ENCODE measurements at regions not wholly inside any gene's neighbourhood (a gene's known extent, or its start where the extent isn't known, plus 50 kb on each side); places are given as distances from the start of the nearest gene placed in this dataset.

DNA sequence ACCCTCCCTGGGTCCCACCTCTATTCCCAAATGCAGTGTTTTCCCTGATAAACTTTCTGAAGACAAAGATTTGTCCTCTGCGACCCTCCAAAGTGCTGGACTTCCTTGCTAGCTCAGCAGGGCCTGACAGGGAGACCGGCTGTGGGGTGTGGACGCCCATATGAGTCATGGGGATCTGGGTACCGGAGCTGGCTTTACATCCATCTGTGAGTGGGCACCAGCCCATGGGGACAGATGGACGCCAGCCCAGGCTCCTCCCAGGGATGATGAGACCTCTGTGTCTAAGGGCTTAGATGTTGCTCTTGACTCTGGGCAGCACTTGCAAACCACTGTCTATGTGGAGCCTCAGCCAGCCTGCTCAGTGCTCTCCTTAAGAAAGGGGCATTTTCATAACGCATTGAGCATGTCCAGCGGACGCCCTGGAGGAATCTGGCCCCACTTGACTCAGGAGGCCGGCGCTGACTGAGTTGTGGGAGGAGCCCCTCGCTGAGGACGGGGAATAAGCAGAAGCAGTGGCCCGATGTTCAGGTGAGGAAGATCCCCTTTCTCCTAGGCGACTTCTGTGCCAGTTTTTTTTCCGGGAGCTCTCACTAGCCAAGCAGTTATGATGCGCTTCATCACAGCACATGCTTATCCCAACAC, 229.4 kb upstream of the MYT1L start:
- TF ChIP-seq, protein P1, sequence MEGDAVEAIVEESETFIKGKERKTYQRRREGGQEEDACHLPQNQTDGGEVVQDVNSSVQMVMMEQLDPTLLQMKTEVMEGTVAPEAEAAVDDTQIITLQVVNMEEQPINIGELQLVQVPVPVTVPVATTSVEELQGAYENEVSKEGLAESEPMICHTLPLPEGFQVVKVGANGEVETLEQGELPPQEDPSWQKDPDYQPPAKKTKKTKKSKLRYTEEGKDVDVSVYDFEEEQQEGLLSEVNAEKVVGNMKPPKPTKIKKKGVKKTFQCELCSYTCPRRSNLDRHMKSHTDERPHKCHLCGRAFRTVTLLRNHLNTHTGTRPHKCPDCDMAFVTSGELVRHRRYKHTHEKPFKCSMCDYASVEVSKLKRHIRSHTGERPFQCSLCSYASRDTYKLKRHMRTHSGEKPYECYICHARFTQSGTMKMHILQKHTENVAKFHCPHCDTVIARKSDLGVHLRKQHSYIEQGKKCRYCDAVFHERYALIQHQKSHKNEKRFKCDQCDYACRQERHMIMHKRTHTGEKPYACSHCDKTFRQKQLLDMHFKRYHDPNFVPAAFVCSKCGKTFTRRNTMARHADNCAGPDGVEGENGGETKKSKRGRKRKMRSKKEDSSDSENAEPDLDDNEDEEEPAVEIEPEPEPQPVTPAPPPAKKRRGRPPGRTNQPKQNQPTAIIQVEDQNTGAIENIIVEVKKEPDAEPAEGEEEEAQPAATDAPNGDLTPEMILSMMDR (IDR thresholded peaks at IDR 0.05): no peak
- Mint-ChIP-seq H3K27me3 (ENCODE audit: low read depth) (peaks cover 5% of the 10 kb centered on the region), H3K9me3 (ENCODE audit: low read depth) (peaks cover 2% of the 10 kb centered on the region), H3K4me3 (ENCODE audit: unreplicated experiment) (no peak overlapping the region), H3K36me3 (ENCODE audit: low read depth) (no peaks in the 10 kb centered on the region), H3K27ac (ENCODE audit: unreplicated experiment) (no peak overlapping the region), H3K4me1 (ENCODE audit: low read depth) (no peaks in the 10 kb centered on the region)
- no peak for DNase-seq (ENCODE audit: low spot score)

DNA sequence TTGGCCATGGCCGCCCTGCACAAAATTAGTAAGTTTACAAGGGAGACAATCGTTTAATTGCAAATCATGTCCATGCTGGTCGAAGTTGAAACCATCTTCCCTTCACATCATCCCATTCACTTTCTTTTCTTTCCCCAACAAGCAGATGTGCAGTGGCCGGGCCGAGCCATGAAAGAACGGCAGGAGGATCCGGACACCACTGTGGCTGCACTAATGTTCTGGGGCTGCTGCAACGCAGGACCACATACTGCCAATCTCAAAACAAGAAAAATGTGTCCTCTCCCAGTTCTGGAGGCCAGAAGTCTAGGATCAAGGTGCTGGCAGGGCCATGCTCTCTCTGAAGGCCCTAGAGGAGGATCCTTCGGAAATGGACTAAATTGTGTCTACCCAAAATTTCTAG, 227.4 kb upstream of the MYT1L start:
- no peak for DNase-seq (ENCODE audit: low spot score)
- TF ChIP-seq, protein P1 (IDR thresholded peaks at IDR 0.05): no peak
- H3K4me1 Mint-ChIP-seq (ENCODE audit: low read depth): no peaks in the 10 kb centered on the region
- H3K9me3 Mint-ChIP-seq (ENCODE audit: low read depth): peaks cover 14% of the 10 kb centered on the region
- H3K27me3 Mint-ChIP-seq (ENCODE audit: low read depth): peaks cover 5% of the 10 kb centered on the region
- H3K4me3 Mint-ChIP-seq (ENCODE audit: unreplicated experiment): no peak overlapping the region
- H3K36me3 Mint-ChIP-seq (ENCODE audit: low read depth): no peaks in the 10 kb centered on the region
- H3K27ac Mint-ChIP-seq (ENCODE audit: unreplicated experiment): no peak overlapping the region

DNA sequence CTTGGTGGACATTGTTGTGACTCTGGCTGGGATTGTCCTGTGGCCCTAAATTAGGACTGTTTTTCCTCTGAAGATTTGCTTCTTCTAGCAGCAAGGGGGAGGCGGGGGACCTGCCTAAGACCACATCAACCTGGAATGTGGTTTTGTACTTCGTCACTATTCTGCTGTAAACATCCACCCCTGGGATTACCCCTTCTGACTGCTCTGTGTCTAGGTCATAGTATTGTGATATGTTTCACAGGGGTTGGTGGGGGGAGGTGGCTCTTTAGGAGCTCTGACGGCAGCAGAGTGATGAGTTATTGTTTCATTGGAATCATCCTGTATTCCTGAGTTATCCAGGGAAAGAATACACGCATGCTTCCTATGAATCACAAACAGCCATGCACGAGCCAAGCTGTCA, 226.4 kb upstream of the MYT1L start:
- no peak overlapping the region for H3K4me3 Mint-ChIP-seq (ENCODE audit: unreplicated experiment)
- H3K4me1 Mint-ChIP-seq (ENCODE audit: low read depth): no peaks in the 10 kb centered on the region
- TF ChIP-seq, protein P1 (IDR thresholded peaks at IDR 0.05): no peak
- H3K27me3 Mint-ChIP-seq (ENCODE audit: low read depth): peaks cover 5% of the 10 kb centered on the region
- no peak overlapping the region for H3K27ac Mint-ChIP-seq (ENCODE audit: unreplicated experiment)
- peaks cover 21% of the 10 kb centered on the region for H3K9me3 Mint-ChIP-seq (ENCODE audit: low read depth)
- DNase-seq (ENCODE audit: low spot score): no peak
- H3K36me3 Mint-ChIP-seq (ENCODE audit: low read depth): no peaks in the 10 kb centered on the region

DNA sequence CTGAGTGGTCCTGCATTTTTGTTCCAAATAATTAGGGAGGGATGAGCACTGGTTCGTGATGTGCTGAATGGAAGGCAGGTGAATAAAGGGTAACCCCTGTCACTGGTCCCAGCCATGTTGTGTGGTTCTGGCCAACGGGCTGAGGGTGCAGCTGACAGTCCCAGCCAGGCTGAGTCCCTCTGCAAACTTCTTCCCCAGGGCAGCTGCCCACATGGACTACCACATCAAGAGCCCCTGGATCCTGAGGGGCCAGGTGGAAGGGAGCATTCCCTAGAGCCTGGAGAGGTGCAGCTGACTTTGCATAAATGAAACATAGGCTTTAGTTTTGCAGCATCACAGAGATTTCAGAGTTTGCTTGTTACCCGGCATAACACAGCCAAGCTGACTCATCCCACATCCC, 219.8 kb upstream of the MYT1L start:
- Mint-ChIP-seq H3K9me3 (ENCODE audit: low read depth) (peaks cover 30% of the 10 kb centered on the region), H3K27ac (ENCODE audit: unreplicated experiment) (no peak overlapping the region), H3K4me1 (ENCODE audit: low read depth) (no peaks in the 10 kb centered on the region), H3K27me3 (ENCODE audit: low read depth) (peaks cover 2% of the 10 kb centered on the region), H3K4me3 (ENCODE audit: unreplicated experiment) (no peak overlapping the region), H3K36me3 (ENCODE audit: low read depth) (no peaks in the 10 kb centered on the region)
- no peak for DNase-seq (ENCODE audit: low spot score)
- TF ChIP-seq, protein P1 (IDR thresholded peaks at IDR 0.05): no peak

DNA sequence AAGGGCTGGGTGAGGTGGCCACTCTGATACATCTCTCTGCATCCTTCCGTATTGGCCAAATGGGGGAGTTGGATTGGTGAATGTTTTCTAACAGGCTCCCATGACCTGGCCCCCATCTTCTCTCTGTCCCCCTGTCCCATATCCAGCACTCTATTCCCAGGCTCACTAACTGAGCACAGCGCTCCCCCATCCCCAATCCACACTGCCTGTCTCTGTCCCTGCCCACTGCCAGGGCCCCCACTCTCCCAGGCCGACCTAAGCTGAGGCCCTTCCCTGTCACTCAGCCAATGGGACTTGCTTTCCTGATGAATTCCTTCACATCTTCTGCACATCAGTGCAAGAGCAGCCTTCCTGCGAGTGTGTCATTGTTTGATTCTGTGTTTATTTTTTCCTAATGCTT, 216.8 kb upstream of the MYT1L start:
- Mint-ChIP-seq H3K36me3 (ENCODE audit: low read depth) (no peaks in the 10 kb centered on the region), H3K27ac (ENCODE audit: unreplicated experiment) (no peak overlapping the region), H3K4me3 (ENCODE audit: unreplicated experiment) (no peak overlapping the region), H3K4me1 (ENCODE audit: low read depth) (no peaks in the 10 kb centered on the region), H3K27me3 (ENCODE audit: low read depth) (peaks cover 7% of the 10 kb centered on the region), H3K9me3 (ENCODE audit: low read depth) (peaks cover 13% of the 10 kb centered on the region)
- TF ChIP-seq, protein P1 (IDR thresholded peaks at IDR 0.05): no peak
- no peak for DNase-seq (ENCODE audit: low spot score)

All from chondrocyte (in vitro differentiated cells).